CD4-positive, alpha-beta T cell (primary cell): ENCODE measurements at regions not wholly inside any gene's neighbourhood (a gene's known extent, or its start where the extent isn't known, plus 50 kb on each side); places are given as distances from the start of the nearest gene placed in this dataset.

ENCODE experiments used
- ATAC-seq: fragments of 200-7000 bp; cut with Tn5 transposase; one replicate; pipeline ENCODE4 v1.10.0; 2022; ENCODE audit warnings: mild to moderate bottlenecking; ENCODE audit not compliant: poor library complexity
- CTCF ChIA-PET: fragments of 350-600 bp; sonication (Branson Sonifier 250); formaldehyde crosslinking; loops from one replicate; lab custom pipeline; 2021; ENCODE audit warnings: antibody characterized with exemption, inconsistent platforms; lab: Charles Lee
- POLR2A ChIA-PET: fragments of 350-600 bp; sonication (Branson Sonifier 250); formaldehyde crosslinking; loops from one replicate; lab custom pipeline; 2021; ENCODE audit warnings: antibody characterized with exemption, inconsistent platforms; lab: Charles Lee
- DNase-seq, 14 experiments: peaks; one replicate each; pipeline ENCODE4 v3.0.0-alpha.2; 2013 to 2020; ENCODE audit warnings: mixed read lengths in 2 of 14
- H3K27ac ChIP-seq, 2 donors: one replicate each; pipeline versions ENCODE4 v1.5.1 to v1.7.0; 2013; ENCODE audit warnings: low read length in 2 of 2, low read depth in 1 of 2, mild to moderate bottlenecking in 1 of 2
- H3K27me3 ChIP-seq, 2 experiments: 1 replicate in 1 of 2; 2 replicates in 1 of 2; pipeline versions ENCODE4 v1.6.1 to v1.7.0; 2013; ENCODE audit warnings: low read length in 2 of 2, control low read depth in 1 of 2, mild to moderate bottlenecking in 1 of 2, moderate library complexity in 1 of 2; ENCODE audit not compliant: insufficient read depth in 2 of 2, control insufficient read depth in 1 of 2
- H3K36me3 ChIP-seq: one replicate; pipeline ENCODE4 v1.6.1; 2013; ENCODE audit warnings: low read length, control low read depth; ENCODE audit not compliant: insufficient read depth
- H3K4me1 ChIP-seq: one replicate; pipeline ENCODE4 v1.6.1; 2013; ENCODE audit warnings: low read length, control low read depth; ENCODE audit not compliant: insufficient read depth
- H3K4me3 ChIP-seq: one replicate; pipeline ENCODE4 v1.5.1; 2013; ENCODE audit warnings: mild to moderate bottlenecking, low read length, moderate library complexity
- H3K9me3 ChIP-seq, 2 experiments: 1 replicate in 1 of 2; 2 replicates in 1 of 2; pipeline versions ENCODE4 v1.6.1 to v1.7.0; 2013; ENCODE audit warnings: low read length in 2 of 2, mild to moderate bottlenecking in 2 of 2, control low read depth in 1 of 2, moderate library complexity in 1 of 2; ENCODE audit not compliant: control insufficient read depth in 1 of 2, insufficient read depth in 1 of 2
- H3K27ac Mint-ChIP-seq: one replicate; pipeline ENCODE4 v1.8.0; 2020; ENCODE audit warnings: mixed read lengths
- H3K27me3 Mint-ChIP-seq: one replicate; pipeline ENCODE4 v1.8.0; 2021; ENCODE audit warnings: mixed read lengths
- H3K36me3 Mint-ChIP-seq: one replicate; pipeline ENCODE4 v1.8.0; 2021; ENCODE audit warnings: low read depth, mixed read lengths
- H3K4me1 Mint-ChIP-seq: one replicate; pipeline ENCODE4 v1.8.0; 2021; ENCODE audit warnings: low read depth, mixed read lengths
- H3K4me3 Mint-ChIP-seq: one replicate; pipeline ENCODE4 v1.8.0; 2020; ENCODE audit warnings: mild to moderate bottlenecking, mixed read lengths
- H3K9me3 Mint-ChIP-seq: one replicate; pipeline ENCODE4 v1.8.0; 2020; ENCODE audit warnings: mixed read lengths
- CTCF ChIP-seq: fragments of 200-600 bp; IDR thresholded peaks from one replicate; pipeline ENCODE4 v1.8.0; 2022; ENCODE audit warnings: antibody characterized with exemption, mild to moderate bottlenecking
- intact Hi-C, 2 experiments: fragments of 100-400 bp; cut with DNase I in 1 of 2; cut with micrococcal nuclease in 1 of 2; formaldehyde crosslinking; loops; one replicate each; pipeline versions ENCODE4 v1.15.1 to v1.9.0; 2023 to 2025; cut with DNase I, micrococcal nuclease

- no peak for TF ChIP-seq CTCF
- H3K4me3 Mint-ChIP-seq, result no peak overlapping the region
- DNase-seq (no peak), ATAC-seq (no peak)
- no peaks in the 10 kb centered on the region for H3K4me1 Mint-ChIP-seq
- intact Hi-C loops, result no loop called here
- no peaks in the 10 kb centered on the region for H3K36me3 Mint-ChIP-seq
- Histone ChIP-seq H3K4me3 (no peak overlapping the region), H3K36me3 (no peaks in the 10 kb centered on the region), H3K9me3 (peaks cover 7 to 11% of the 10 kb centered on the region in 2 experiments), H3K27me3 (peaks cover 0 to 4% of the 10 kb centered on the region in 2 experiments), H3K27ac (no peak overlapping the region), H3K4me1 (no peaks in the 10 kb centered on the region)
- ChIA-PET CTCF (no interaction called here), POLR2A (no interaction called here)
- peaks cover 24% of the 10 kb centered on the region for H3K27me3 Mint-ChIP-seq
- H3K27ac Mint-ChIP-seq, result no peak overlapping the region
- H3K9me3 Mint-ChIP-seq, result peaks cover 7% of the 10 kb centered on the region
Observed at GRCh38 chr2:67808112-67808511, 254.7 kb downstream of the C1D start.

DNA sequence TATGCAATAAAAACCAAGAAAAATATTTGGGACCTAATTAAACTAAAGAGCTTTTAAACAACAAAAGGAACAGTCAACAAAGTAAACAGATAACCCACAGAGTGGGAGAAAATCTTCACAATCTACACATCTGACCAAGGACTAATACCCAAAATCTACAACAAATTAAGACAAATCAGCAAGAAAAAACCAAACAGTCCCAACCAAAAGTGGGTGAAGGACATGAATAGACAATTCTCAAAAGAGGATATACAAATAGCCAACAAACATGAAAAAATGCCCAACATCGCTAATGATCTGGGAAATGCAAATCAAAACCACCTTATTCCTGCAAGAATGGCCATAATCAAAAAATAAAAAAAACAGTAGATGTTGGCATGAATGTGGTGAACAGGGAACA lies 250.1 kb downstream of the C1D start:
- Mint-ChIP-seq H3K27ac (no peak overlapping the region), H3K27me3 (peaks cover 18% of the 10 kb centered on the region), H3K36me3 (no peaks in the 10 kb centered on the region), H3K4me1 (no peaks in the 10 kb centered on the region), H3K9me3 (peaks cover 9% of the 10 kb centered on the region), H3K4me3 (no peak overlapping the region)
- ATAC-seq (no peak), DNase-seq (no peak)
- TF ChIP-seq CTCF, result no peak
- Histone ChIP-seq H3K4me3 (no peak overlapping the region), H3K36me3 (no peaks in the 10 kb centered on the region), H3K4me1 (no peaks in the 10 kb centered on the region), H3K27me3 (peaks cover 0 to 4% of the 10 kb centered on the region in 2 experiments), H3K27ac (no peak overlapping the region), H3K9me3 (peaks cover 7 to 8% of the 10 kb centered on the region in 2 experiments)
- ChIA-PET POLR2A (no interaction called here), CTCF (no interaction called here)
- intact Hi-C loops, result no loop called here

- no peak for ATAC-seq
Observed at GRCh38 chr2:67823726-67824125, 239.1 kb downstream of the C1D start.

More at GRCh38 chr2:67823726-67824125, 239.1 kb downstream of the C1D start:
- TF ChIP-seq CTCF, result no peak
- Mint-ChIP-seq H3K27me3 (no peaks in the 10 kb centered on the region), H3K36me3 (no peaks in the 10 kb centered on the region), H3K27ac (no peak overlapping the region), H3K9me3 (peaks cover 2% of the 10 kb centered on the region), H3K4me3 (no peak overlapping the region), H3K4me1 (no peaks in the 10 kb centered on the region)
- Histone ChIP-seq H3K36me3 (no peaks in the 10 kb centered on the region), H3K27me3 (no peaks in the 10 kb centered on the region), H3K9me3 (no peaks in the 10 kb centered on the region), H3K4me1 (no peaks in the 10 kb centered on the region), H3K27ac (no peak overlapping the region), H3K4me3 (no peak overlapping the region)
- POLR2A ChIA-PET, result no interaction called here
- CTCF ChIA-PET, result no interaction called here
- intact Hi-C loops, result no loop called here
- no peak for DNase-seq
